ENCODE measurements at regions not wholly inside any gene's neighbourhood (a gene's known extent, or its start where the extent isn't known, plus 50 kb on each side); places are given as distances from the start of the nearest gene placed in this dataset.

GRCh38 chr10:6739530-6740174 is 159.6 kb upstream of the PRKCQ start:
- TF ChIP-seq CTCF (IDR thresholded peaks at IDR 0.05): no peak
- TF ChIP-seq POLR2A (IDR thresholded peaks at IDR 0.05): no peak
